ENCODE measurements at regions not wholly inside any gene's neighbourhood (a gene's known extent, or its start where the extent isn't known, plus 50 kb on each side); places are given as distances from the start of the nearest gene placed in this dataset.

DNA sequence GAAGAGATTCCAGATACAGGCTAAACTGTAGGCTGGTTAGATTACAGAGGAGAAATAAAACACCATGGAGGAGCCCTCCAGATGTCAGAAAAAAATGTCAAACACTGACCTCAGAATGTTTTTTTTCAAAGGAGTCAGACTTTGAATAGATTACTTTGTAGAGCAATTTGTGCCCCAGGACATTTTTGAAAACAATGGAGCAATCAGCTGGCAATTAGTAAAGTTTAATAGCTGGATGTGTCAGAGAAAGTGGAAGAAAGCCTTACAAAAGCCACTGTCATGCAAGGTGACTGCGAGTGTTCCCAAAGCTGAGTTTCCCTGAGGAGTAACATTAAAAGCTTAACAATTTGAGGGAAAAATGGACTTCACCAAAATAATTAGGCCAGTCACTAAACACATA is 417.8 kb upstream of the CTNND2 start:
- DNase-seq: no peak

GRCh38 chr5:12320331-12320730 is 416.1 kb upstream of the CTNND2 start:
- DNase-seq: no peak

- DNase-seq: no peak
Observed at GRCh38 chr5:12316812-12317211, 412.6 kb upstream of the CTNND2 start.

- DNase-seq: no peak
Observed at GRCh38 chr5:12315461-12315860, 411.2 kb upstream of the CTNND2 start.

DNA sequence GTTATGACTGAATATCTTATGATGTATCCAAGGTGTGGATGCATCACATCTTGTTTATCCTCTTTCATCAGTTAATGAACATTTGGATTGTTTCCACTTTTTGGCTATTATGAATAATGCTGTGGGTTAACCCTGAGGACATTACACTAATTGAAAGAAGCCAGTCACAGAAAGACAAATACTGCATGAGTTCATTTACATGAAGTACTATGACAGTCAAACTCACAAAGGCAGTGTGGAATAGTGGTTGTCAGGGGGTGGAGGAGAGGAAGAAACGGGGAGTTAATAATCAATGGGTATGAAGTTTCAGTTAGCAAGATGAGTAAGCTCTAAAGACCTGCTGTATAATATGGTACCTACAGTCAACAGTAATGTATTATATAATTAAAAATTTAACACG is 409.4 kb upstream of the CTNND2 start:
- no peak for DNase-seq

GRCh38 chr5:12312343-12312742 is 408.1 kb upstream of the CTNND2 start:
- DNase-seq: no peak

DNA sequence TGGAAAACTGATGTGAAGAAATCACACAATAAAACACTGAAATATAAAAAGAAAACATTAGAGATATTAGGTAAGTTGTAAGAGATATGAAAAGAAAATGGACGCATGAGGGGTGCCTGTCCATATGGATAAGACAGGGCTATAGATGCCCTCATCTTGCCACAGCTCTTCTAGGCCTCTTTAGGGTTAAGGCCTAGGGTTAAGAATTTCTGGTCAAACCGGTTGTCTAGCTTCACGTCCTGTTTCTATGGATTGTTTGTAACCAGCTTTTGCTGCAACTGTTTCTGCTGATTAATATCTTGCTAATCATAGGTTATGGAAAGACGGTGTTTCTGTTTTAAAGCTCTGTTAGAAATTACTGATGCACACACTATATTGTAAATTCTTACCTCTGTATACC is 389.9 kb upstream of the CTNND2 start:
- DNase-seq: no peak

- DNase-seq: no peak
Observed at GRCh38 chr5:12292610-12293204, 388.5 kb upstream of the CTNND2 start.

DNA sequence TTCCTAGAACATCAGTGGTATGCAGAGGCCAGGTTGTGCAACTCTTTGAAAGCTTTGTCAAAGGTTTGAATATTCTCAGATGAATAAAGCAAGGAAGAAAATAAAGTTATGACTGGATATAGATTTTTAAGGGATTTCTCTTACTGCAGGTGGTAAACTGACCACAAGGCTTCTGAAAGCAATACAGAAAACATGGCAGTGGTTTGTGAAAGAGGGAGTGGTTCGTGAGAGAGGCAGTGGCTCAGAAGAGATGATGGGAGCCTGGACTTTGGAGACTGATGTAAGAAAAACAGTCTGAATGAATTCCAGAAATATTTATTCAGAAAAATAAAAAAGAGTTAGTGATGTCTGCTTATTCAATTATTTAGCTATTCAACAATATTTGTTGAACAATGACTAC is 380.4 kb upstream of the CTNND2 start:
- DNase-seq: no peak

DNA sequence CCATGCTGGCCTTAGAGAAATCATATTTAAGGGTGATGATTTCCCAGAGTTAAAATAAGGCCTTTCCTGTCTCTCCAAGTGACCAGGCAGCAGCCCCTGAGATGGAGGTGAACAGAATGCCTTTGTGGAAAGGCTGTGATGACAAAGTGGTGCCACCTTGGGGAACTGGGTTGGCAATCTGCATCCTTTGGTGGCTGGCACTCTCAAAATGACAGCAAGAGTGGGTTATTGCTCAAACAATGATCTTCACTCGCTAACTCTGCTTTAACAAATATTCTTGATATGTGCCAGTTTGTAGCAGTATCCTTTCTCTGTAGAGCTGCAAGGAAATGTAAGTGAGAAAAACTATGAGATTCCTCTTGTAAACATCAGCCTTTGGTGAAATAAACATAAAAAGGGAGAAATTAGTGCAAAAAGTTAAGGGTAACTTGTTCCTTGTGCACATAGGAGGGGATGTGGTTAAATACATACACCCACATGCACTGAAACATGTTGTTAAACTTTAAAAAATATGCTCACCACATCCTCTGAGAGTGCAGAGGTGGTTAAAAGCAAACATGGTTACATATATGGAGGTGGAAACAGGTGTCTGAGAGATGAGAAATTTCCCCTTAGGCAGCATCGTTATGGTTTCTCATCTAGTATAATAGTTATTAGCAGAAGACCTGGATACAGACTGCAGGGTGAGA is 373.4 kb upstream of the CTNND2 start:
- no peak for DNase-seq

- no peak for DNase-seq
Observed at GRCh38 chr5:12274236-12274635, 370.0 kb upstream of the CTNND2 start.

DNA sequence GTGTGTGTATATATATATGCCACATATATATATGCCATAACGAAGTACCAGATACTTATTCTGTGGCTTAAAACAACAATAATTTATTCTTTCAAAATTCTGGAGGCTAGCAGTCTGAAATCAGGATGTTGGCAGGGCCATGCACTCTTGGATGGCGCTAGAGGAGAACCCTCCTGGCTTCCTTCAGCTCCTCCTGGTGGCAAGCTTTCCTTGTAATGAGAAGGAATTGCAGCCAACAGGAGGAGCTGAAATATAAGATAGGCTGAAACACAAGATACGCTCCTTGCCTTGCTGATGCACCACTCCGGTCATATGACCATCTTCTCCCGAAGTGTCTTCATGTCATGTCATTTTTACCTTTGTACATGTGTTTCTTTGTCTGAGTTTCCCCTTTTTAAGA is 368.1 kb upstream of the CTNND2 start:
- DNase-seq: no peak

GRCh38 chr5:12270914-12271313 is 366.7 kb upstream of the CTNND2 start:
- DNase-seq: no peak

GRCh38 chr5:12269164-12269563 is 364.9 kb upstream of the CTNND2 start:
- no peak for DNase-seq

GRCh38 chr5:12258549-12258948 is 354.3 kb upstream of the CTNND2 start:
- DNase-seq: no peak

- DNase-seq: no peak
Observed at GRCh38 chr5:12250454-12250853, 346.2 kb upstream of the CTNND2 start.

- no peak for DNase-seq
Observed at GRCh38 chr5:12248831-12249230, 344.6 kb upstream of the CTNND2 start.

DNA sequence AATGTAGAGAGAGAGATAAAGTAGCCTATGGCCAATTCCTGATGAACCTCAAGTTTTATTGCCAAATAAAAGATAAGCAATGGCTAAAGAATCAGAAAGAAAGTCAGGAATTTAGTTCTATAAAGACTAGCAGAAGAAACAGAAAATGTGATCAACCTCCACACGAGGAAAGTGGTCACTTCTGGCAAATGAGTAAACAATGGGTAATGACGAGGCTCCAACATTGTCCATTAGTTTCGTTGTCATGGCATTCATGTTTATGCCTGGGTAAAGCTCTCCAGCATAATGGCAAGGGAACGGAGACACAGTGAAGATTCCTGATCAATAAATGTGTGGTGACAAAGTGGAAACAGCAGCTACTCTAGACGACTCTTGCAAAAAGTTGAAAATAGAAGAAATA is 341.8 kb upstream of the CTNND2 start:
- no peak for DNase-seq

GRCh38 chr5:12245429-12245828 is 341.2 kb upstream of the CTNND2 start:
- DNase-seq: no peak

DNA sequence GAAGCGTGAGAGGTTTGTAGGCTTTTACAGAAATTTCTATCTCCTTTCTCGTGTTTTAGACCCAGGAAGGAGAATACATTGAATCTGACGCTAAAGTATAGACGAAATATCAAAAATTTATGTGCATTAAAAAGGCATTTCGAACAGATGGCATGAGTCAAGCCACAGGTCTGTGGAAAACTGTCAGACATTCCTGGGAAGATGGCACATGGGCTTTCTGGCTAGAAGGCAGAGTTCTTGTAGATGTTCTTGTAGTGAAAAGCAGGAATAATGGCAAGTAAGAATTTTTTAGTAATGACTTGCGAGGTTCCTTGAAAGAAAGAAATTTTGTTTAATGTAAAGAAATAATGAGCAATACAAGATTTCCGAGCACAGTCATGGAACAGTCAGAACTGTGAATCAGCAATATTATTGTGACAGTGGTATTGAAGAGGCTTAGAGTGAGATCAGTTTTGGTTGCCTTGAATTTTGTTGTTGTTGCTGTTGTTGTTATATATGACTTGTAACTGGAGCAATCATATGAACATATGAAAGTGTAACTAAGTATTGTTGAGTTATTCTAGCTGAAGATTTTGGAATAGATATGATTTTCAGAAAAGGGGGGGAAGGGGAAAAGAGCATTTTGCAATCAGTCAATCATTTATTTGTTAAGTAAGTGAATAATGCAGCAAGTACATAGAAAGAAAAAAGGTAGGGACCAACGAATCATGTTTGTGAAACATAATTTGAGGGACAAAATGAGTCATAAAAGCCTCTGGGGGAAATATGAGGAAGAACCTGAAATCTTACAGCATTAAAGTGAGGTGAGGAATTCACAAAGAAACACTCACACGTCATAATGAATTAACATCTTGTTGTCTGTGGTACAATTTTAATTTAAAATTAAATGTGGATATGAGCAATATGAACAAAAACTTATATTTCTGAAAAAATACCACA is 339.0 kb upstream of the CTNND2 start:
- DNase-seq: no peak

GRCh38 chr5:12237837-12238575 is 333.8 kb upstream of the CTNND2 start:
- DNase-seq: no peak

DNA sequence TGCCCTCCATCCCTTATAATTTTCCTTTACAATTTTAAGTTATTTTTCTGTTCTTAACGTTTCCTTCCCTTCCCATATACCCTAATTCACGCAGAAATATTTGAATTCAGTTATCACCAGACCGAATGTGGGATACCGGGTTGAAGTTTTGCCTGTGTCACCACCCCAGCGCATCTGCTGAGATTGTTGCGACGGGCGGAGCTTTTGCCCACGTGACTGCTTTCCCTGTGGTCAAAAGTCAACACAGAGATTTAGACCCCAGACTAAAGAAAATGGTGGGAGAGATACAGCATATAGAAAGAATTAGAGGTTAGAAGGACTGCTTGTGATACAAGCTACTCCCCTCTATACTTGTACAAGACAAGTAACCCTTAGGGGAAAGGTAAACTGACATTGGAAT is 326.4 kb upstream of the CTNND2 start:
- no peak for DNase-seq

- no peak for DNase-seq
Observed at GRCh38 chr5:12217039-12217438, 312.8 kb upstream of the CTNND2 start.

Data from NCI-H1930 (cell line).